Activated T-cell treated with anti-CD3 and anti-CD28 coated beads, Interleukin-2, amount 50 U/mL, for 24 hours (primary cell): ENCODE measurements at regions not wholly inside any gene's neighbourhood (a gene's known extent, or its start where the extent isn't known, plus 50 kb on each side); places are given as distances from the start of the nearest gene placed in this dataset.

Experiments
- DNase-seq: peaks from one replicate; pipeline ENCODE4 v3.0.0-alpha.2; 2020
- H3K27ac Mint-ChIP-seq: 2 replicates; pipeline ENCODE4 v1.8.0; 2020; ENCODE audit warnings: mild to moderate bottlenecking, mixed read lengths
- H3K27me3 Mint-ChIP-seq: 2 replicates; pipeline ENCODE4 v1.8.0; 2020; ENCODE audit warnings: mixed read lengths
- H3K36me3 Mint-ChIP-seq: 2 replicates; pipeline ENCODE4 v1.8.0; 2020; ENCODE audit warnings: low read depth, mixed read lengths
- H3K4me1 Mint-ChIP-seq: 2 replicates; pipeline ENCODE4 v1.8.0; 2020; ENCODE audit warnings: low read depth, mixed read lengths
- H3K4me3 Mint-ChIP-seq: 2 replicates; pipeline ENCODE4 v1.8.0; 2020; ENCODE audit warnings: mild to moderate bottlenecking, moderate library complexity, mixed read lengths
- H3K9me3 Mint-ChIP-seq: 2 replicates; pipeline ENCODE4 v1.8.0; 2020; ENCODE audit warnings: mixed read lengths

DNA sequence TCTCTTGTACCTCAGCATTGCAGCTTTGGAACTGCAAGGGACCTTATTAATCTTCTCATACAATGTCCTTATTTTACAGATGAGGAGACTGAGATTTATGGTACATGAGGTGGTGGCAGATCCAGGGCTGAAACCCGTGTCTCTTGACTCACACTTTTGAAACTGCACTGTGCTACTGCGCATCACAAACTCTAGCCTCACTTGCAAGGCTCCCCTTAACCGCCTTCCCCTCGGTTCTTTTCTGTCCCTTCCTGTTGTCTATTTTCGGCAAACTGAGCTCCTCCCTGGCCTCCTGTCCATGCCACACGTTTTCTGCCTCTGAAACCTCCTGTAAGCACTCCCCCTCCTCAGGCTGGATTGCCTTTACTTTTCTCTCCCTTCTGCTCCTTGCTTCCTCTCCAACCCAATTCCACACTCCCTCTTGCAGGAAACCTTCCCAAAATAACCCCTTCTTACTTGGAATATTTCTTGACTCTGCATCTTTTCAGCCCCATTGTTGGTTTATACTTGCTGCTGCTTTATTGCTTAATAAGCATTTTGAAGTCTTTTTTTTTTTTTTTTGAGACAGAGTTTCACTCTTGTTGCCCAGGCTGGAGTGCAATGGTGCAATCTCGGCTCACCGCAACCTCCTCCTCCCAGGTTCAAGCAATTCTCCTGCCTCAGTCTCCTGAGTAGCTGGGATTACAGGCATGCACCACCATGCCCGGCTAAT is 72.4 kb upstream of the CISTR start:
- Mint-ChIP-seq H3K9me3 (no peaks in the 10 kb centered on the region), H3K27me3 (peaks cover 59% of the 10 kb centered on the region), H3K27ac (no peak overlapping the region), H3K36me3 (no peaks in the 10 kb centered on the region), H3K4me3 (no peak overlapping the region), H3K4me1 (no peaks in the 10 kb centered on the region)
- DNase-seq: no peak

DNA sequence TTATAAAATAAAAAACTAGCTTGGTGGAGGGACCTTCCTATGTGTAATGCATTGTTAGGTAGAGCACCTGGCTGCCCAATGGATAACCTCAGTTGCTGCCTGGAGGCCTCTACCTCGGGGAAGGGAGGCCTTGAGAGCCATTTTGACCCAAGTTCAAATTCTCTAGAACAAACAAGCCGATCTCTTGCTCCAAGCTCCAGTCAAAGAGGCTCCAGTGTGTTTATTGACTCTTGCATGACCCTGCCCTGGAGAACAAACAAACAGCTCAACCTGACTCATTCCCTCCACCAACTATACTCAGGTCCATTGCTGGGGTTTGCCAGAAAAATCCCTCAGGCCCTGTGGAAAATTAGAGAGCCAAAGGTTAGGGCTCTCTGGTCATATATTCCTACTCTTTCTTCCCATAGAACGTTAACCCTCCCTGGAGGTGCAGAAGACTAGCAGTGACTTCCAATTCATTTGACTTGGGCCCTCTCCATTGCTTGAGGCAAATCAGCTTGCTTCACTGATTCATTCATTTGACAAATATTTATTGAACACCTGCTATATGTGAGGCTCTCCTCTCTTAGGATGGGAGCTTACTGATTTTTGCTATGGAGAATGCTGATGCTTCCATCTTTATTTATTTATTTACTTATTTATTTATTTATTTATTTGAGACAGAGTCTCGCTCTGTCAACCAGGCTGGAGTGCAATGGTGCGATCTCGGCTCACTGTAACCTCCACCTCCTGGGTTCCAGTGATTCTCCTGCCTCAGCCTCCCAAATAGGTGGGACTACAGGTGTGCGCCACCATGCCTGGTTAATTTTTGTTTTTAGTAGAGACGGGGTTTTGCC is 73.7 kb upstream of the CISTR start:
- Mint-ChIP-seq H3K4me1 (no peaks in the 10 kb centered on the region), H3K27ac (no peak overlapping the region), H3K27me3 (peaks cover 50% of the 10 kb centered on the region), H3K36me3 (no peaks in the 10 kb centered on the region), H3K4me3 (no peak overlapping the region), H3K9me3 (no peaks in the 10 kb centered on the region)
- DNase-seq: no peak

DNA sequence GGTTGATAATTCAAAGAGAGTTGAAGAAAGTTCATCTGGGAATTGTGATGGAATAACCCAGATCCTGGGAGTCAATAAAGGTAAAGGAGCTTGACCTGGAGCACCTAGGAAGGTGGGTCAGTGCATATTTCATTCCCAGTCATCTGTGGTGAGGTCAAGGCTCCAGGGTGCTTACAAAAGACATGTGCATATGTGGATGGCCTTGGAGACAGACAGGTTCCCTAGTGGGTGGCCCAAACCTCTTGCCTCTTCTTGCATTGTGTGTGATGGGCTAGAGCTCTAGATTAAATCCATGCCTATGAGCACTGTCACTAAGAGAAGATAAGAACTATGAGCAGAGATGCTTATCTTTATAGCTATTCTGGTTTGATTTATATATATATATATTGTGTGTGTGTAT is 75.5 kb upstream of the CISTR start:
- Mint-ChIP-seq H3K4me3 (no peak overlapping the region), H3K27me3 (peaks cover 41% of the 10 kb centered on the region), H3K4me1 (no peaks in the 10 kb centered on the region), H3K9me3 (no peaks in the 10 kb centered on the region), H3K36me3 (no peaks in the 10 kb centered on the region), H3K27ac (no peak overlapping the region)
- DNase-seq: no peak

DNA sequence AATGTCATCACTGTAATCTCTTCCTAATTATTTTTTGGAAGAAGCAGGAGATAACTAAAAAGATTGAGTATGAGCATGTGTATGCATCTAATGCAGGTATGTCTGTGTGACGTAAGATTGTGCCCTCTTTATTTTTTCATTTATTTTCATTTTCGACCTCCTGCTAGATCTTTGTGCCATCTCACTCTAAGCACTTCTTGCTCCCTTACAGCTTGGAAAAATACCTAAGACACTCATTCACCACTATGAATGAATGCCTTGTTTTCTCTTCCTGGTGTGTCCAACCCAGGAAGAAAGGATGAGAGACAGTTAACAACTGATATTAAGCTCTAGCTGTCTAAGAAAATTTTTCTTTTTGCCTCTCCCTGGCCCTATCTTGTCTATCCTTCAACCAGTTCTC is 76.8 kb upstream of the CISTR start:
- no peak for DNase-seq
- Mint-ChIP-seq H3K27me3 (peaks cover 40% of the 10 kb centered on the region), H3K27ac (no peak overlapping the region), H3K36me3 (no peaks in the 10 kb centered on the region), H3K4me3 (no peak overlapping the region), H3K9me3 (no peaks in the 10 kb centered on the region), H3K4me1 (no peaks in the 10 kb centered on the region)

DNA sequence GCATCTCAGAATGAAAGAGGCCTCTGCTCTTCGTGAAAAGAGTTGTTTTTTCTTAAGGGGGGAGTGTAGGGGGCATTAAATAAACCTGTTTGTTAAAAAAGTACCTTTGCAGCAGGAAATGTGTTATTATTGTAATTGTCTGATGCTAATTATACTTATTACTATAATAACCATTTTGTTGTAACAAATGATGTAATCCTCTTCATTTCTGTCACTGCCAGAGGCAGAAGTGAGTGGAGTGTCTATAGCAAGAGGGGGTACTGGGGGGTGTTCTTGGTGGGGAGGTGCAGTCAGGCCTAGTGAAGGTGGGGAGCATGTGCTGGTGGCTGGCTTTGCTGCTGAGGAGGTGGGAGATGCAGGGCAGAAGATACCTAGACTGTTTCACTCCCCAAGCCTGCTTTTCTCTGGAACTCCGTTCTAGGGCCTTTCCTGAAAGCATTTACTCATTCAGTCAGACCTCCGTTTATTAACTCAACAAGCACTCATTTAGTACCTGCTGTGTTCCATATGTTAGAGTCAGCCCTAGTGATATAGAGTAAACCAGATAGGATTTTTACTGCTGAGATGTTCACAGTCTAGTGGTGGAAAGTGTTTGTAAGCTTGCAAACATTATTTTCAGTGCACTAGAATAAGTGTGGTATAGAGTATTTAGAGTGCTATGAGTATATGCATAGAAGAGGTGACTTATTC is 77.5 kb upstream of the CISTR start:
- Mint-ChIP-seq H3K36me3 (no peaks in the 10 kb centered on the region), H3K4me1 (no peaks in the 10 kb centered on the region), H3K27ac (no peak overlapping the region), H3K9me3 (no peaks in the 10 kb centered on the region), H3K4me3 (no peak overlapping the region), H3K27me3 (peaks cover 40% of the 10 kb centered on the region)
- no peak for DNase-seq

DNA sequence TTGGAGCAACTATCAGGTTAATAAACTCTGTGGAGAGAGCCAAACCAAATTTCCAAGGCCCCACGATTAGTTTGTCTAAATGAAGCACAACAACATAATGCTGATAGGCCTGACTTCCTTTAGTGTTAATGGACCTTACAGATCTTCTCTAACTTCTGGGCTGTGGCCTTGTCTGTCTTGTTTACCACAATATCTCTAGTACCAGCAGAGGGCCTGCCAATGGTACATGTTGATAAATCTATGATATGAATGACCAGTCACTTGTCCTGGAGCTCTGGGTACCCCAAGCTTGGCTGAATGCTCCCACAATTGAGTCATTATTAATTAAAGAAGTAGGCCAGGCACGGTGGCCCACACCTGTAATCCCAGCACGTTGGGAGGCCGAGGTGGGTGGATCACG is 78.9 kb upstream of the CISTR start:
- H3K36me3 Mint-ChIP-seq: no peaks in the 10 kb centered on the region
- H3K27me3 Mint-ChIP-seq: peaks cover 36% of the 10 kb centered on the region
- no peak overlapping the region for H3K4me3 Mint-ChIP-seq
- no peaks in the 10 kb centered on the region for H3K4me1 Mint-ChIP-seq
- H3K27ac Mint-ChIP-seq: no peak overlapping the region
- DNase-seq: no peak
- H3K9me3 Mint-ChIP-seq: no peaks in the 10 kb centered on the region

DNA sequence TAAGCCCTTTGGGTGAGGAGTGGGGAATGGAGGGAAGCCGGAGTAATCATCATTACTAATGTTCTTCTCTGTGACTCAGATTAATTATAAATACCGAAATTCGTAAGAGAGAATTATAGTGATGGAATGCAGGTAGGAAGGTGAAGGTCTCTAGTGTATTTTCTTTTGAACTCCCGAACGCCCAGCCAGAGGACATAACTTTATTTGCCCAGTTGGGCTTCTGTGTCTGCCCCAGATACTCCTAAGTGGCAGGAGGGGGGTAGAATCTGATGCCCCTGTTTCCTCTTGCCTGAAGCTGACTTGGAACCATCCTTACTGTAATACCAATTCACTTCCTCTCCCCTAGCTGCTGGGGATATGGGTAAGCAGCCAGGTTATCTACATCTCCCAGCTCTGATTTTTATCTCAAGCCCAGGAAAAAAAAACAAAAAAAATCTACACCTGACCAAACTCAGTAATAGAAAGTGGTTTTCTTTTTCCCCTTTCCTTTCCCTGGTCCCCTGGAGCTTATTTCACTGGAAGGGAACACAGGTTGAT is 84.4 kb upstream of the CISTR start:
- H3K27me3 Mint-ChIP-seq: peaks cover 62% of the 10 kb centered on the region
- no peak overlapping the region for H3K27ac Mint-ChIP-seq
- H3K4me3 Mint-ChIP-seq: no peak overlapping the region
- no peaks in the 10 kb centered on the region for H3K36me3 Mint-ChIP-seq
- no peak for DNase-seq
- no peaks in the 10 kb centered on the region for H3K4me1 Mint-ChIP-seq
- no peaks in the 10 kb centered on the region for H3K9me3 Mint-ChIP-seq

DNA sequence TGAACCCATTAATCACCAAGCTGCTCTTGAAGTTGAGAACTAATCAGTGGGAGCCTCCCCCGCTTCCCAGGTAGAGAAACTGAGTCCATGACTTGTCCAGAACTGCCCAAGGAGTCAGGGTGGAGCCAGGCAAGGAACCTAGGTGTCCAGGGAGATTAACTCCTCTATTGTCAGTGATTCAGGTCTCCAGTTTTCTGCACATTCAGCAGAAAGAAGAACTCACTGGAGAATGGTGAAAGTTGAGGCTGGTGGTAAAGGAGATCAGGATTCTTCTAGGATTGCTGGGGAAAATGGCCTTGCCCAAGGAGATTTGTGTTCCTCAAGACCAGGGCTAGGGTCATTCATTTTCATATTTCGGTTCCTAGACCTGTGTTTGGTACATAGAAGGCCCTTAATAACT is 87.2 kb upstream of the CISTR start:
- H3K4me1 Mint-ChIP-seq: no peaks in the 10 kb centered on the region
- no peaks in the 10 kb centered on the region for H3K9me3 Mint-ChIP-seq
- no peak for DNase-seq
- H3K4me3 Mint-ChIP-seq: no peak overlapping the region
- no peak overlapping the region for H3K27ac Mint-ChIP-seq
- no peaks in the 10 kb centered on the region for H3K36me3 Mint-ChIP-seq
- peaks cover 69% of the 10 kb centered on the region for H3K27me3 Mint-ChIP-seq

DNA sequence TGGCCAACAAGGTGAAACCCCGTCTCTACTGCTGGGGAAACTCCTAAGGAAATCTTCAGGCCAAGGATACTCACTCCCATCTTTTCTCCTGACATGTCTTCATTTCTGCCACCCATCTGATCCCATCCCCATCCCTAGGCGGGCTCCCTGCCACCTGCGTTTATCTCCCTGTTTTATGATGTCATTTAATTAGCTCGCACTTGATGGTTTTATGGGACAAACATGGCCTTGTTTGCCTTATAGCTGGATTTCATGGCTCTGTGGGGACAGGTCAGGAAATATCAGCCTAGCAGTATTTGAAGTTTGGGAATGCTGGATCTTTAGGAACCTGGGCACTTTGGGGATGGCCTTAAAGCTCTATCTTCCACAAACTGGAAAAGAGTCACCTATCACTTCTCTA is 88.5 kb upstream of the CISTR start:
- H3K27ac Mint-ChIP-seq: no peak overlapping the region
- peaks cover 71% of the 10 kb centered on the region for H3K27me3 Mint-ChIP-seq
- no peak for DNase-seq
- H3K36me3 Mint-ChIP-seq: no peaks in the 10 kb centered on the region
- no peaks in the 10 kb centered on the region for H3K9me3 Mint-ChIP-seq
- no peaks in the 10 kb centered on the region for H3K4me1 Mint-ChIP-seq
- H3K4me3 Mint-ChIP-seq: no peak overlapping the region

DNA sequence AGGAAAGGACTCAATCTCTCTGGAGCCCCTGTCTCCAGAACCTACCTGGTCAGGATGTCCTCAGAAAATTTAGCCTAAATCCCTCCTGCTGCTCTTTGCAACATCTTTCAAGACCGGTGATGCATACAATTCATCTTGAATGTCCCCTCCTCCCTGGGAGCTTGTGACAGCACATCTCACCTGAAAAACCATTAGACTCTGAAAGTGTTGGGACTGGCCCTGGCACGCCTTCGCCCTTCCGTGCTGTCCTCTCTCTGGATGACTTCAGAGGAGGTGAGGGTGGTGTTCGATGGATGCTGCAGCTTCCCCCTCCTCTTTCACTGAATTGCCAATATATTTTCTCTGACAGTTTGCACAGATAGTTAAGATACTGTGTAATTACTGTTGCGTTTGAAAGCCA is 90.9 kb upstream of the CISTR start:
- no peaks in the 10 kb centered on the region for H3K36me3 Mint-ChIP-seq
- no peak for DNase-seq
- H3K4me1 Mint-ChIP-seq: no peaks in the 10 kb centered on the region
- H3K9me3 Mint-ChIP-seq: no peaks in the 10 kb centered on the region
- no peak overlapping the region for H3K27ac Mint-ChIP-seq
- H3K27me3 Mint-ChIP-seq: peaks cover 66% of the 10 kb centered on the region
- no peak overlapping the region for H3K4me3 Mint-ChIP-seq

DNA sequence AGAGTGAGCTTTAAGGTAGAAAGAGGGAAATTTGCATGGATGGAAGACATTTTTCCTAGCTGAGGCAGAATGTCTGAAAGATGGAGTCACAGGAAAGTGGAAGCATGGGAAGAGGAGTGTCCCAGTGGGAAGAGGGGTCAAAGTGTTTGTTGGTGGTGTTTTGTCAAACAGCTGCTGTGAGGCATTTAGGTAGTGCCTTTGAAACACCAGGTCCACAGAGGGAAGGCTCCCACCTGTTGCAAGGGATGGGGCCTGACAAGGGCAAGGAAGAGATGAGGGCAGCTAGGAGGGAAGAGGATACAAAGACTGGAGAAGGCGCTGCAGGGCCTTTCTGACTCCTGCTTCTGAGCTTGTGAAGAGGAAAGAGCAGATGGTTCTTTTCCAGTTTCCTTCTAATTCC is 91.8 kb upstream of the CISTR start:
- Mint-ChIP-seq H3K27ac (no peak overlapping the region), H3K9me3 (no peaks in the 10 kb centered on the region), H3K27me3 (peaks cover 68% of the 10 kb centered on the region), H3K4me3 (no peak overlapping the region), H3K36me3 (no peaks in the 10 kb centered on the region), H3K4me1 (no peaks in the 10 kb centered on the region)
- no peak for DNase-seq

DNA sequence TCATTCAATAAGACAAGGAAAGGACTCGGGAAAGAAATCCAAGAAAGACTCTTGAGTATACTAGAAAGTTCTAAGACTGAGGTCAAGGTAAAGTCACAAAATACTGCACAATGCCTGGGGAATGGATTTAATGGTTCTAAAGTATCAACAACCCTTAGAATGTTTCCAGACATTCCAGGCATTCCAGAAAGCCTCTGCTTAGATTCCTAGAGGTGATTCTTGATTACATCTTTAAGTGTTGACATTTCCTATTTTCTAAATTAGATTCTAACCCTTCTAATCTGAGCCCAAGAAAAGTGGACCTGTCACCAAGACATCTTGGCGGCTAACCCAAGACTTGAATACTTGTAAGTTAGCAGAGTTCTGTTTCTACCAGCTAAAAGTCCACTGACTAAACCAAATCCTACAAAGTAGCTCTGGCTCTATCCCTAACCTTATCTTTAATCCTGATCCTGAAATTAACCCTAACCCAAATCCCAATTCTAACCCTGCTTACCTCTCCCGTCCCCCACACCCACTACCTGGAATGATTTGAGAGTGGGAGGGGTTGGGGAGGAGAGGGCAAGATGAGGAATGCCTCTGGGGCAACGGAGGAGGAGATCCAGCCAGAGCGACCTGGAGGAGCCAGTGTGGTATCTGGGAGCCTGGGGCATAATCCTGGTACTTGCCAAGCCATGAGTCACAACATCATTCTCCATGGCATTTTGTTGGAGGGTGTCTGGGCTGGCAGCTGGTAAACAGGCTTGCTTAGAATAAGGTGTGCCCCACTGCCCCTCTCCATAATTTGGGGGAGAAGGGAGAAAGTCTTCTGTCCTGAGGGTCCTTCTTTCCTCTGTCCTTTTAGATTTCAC is 93.4 kb upstream of the HOXC13 start:
- DNase-seq: no peak
- Mint-ChIP-seq H3K9me3 (no peaks in the 10 kb centered on the region), H3K4me1 (no peaks in the 10 kb centered on the region), H3K4me3 (no peak overlapping the region), H3K36me3 (no peaks in the 10 kb centered on the region), H3K27ac (no peak overlapping the region), H3K27me3 (peaks cover 70% of the 10 kb centered on the region)

DNA sequence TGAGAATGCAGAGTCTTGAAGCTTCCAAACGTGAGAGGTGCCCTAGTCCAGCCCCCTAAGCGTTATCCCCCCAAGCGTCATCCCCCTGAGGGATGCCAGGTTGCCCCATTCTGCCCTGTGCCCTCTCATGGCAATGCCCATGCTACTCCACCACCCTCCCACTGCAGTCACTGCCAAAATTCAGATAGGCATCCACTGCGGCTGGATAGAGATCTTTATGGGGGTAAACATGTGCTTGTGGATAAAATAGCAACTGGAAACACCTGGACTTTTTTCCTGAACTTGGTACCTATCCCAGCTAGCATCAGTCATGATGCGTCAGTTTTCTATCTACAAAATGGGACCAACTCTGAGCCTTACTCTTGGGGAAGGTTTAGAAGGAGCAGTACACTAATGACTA is 92.7 kb upstream of the HOXC13 start:
- Mint-ChIP-seq H3K36me3 (no peaks in the 10 kb centered on the region), H3K9me3 (no peaks in the 10 kb centered on the region), H3K4me3 (no peak overlapping the region), H3K27ac (no peak overlapping the region), H3K4me1 (no peaks in the 10 kb centered on the region), H3K27me3 (peaks cover 67% of the 10 kb centered on the region)
- DNase-seq: no peak

DNA sequence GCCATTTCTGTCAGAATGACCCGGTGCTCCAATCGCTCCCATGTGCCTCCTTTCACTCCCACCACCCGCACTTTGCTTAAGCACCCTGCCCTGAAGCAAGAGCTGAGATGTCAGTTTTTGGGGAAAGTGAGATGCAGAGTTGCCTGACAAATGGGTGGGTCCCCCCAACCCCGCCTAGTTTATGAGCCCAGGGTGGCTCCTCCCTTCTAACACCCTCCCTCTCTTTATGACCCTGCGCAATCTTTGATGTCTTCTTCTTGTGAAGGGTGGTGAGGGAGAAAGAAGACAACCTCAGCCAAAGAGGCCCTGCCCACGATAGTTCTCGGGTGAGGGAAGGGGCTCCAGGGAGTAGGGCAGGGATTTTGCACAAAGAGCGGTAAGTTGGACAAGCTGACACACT is 89.5 kb upstream of the HOXC13 start:
- no peak for DNase-seq
- no peak overlapping the region for H3K4me3 Mint-ChIP-seq
- H3K9me3 Mint-ChIP-seq: no peaks in the 10 kb centered on the region
- no peak overlapping the region for H3K27ac Mint-ChIP-seq
- H3K27me3 Mint-ChIP-seq: peaks cover 60% of the 10 kb centered on the region
- H3K36me3 Mint-ChIP-seq: no peaks in the 10 kb centered on the region
- H3K4me1 Mint-ChIP-seq: no peaks in the 10 kb centered on the region
